Activated effector memory CD4-positive, alpha-beta T cell treated with anti-CD3 and anti-CD28 coated beads, Interleukin-2, amount 50 U/mL, for 16 hours (primary cell): ENCODE measurements at regions not wholly inside any gene's neighbourhood (a gene's known extent, or its start where the extent isn't known, plus 50 kb on each side); places are given as distances from the start of the nearest gene placed in this dataset.
"Not testable (repeated sequence)": the region's sequence is repeated elsewhere in the genome, so short reads cannot be mapped to it uniquely, and the experiment has no call there.

ENCODE experiments used
- DNase-seq: peaks from one replicate; pipeline ENCODE4 v3.0.0-alpha.2; 2020

DNA sequence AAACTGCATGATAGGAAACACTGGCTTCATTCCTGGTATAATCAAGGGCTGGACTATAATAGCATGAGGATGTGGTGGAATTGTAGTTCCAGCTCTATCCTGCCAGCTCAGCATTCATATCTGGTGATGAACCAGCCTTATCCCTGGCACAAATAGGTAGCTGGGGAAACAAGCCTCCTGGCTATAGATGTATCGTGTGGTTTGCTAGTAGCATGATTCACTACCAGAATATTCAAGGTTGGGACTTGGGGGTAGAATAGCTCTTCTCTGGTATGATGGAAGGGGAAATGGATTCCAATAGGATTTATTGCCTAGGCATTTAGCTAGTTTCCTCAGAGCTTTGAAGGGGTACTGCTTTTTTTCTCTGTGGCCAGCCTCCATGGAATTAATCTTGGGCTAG lies 532.8 kb downstream of the FBXO15 start:
- DNase-seq: no peak

DNA sequence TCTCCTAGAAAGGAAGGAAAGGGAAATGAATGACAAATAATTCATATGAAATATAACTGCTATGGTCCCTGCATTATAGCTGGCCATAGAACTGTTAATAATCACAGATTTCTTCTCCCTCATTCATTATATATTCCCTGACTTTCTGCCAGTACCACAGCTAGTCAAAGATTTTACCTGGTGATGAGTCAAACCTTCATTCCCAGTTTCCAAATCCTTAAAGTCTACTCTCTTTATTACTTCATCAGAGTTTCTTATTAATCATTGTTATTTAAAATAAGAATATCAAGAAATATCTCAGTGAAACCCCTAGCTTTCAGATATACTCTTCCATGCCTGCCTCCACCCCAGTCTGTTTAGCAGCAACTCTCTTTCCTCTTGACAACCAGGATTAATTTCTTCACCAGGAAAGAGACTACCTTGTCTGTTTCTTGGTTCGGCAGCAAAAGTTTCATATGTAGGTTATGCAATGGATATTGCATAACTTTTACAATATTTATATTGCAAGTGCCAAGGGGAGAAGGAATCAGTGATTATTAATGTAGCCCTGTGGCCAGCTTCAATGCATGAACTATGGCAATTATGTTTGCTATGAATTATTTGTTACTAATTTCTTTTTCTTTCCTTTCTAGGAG lies 533.8 kb downstream of the FBXO15 start:
- no peak for DNase-seq

DNA sequence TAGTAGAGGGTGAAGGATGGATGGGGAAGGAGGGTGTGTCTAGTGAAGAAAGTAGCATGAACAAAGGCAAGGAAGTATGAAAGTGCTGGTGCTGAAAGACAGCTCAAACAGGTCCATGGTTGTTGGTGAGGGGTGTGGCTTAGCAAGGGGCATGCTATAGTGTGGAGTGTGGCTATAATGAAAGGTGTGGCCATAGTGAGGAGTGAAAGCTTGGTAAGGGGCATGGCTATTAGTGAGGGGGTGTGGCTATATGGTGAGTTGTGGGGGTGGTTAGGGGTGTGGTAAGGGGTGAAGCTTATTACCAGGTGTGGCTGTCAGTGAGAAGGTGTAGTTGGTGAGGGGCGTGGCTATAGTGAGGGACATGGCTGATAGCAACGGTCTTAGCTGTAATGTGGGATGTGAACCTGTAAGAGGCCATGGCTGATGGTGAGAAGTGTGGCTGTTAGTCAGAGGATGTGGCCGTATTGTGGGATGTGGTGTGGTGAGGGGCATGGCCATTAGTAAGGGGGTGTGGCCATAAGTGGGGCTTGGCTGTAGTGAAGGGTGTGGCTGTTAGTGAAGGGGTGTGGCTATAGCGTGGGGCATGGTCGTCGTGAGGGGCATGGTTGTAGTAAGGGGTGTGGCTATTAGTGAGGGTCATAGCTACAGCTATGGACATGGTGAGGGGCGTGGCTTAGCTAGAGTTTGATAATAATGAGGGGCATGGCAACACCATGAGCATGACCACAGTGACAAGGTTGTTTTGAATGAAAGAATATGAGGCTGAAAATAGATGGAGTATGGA lies 549.6 kb downstream of the FBXO15 start:
- DNase-seq: no peak

DNA sequence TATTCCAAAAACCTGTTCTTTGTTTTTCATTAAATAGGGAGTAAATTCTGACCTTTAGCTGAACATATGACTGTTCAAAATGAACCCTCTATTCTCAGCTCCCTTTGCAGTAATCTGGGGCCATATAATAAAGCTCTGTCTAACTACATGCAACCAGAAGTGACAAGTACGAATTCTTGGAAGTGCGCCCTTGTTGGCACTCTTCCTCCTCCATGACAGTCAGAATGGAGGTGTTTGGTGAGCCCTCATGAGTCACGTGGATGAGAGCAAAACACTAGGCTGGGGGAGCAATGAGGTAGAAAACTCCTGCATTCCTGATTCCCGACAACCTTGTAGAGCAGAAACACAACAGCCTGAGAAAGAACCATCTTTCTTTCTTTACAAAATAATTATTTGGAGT lies 552.9 kb downstream of the FBXO15 start:
- no peak for DNase-seq

DNA sequence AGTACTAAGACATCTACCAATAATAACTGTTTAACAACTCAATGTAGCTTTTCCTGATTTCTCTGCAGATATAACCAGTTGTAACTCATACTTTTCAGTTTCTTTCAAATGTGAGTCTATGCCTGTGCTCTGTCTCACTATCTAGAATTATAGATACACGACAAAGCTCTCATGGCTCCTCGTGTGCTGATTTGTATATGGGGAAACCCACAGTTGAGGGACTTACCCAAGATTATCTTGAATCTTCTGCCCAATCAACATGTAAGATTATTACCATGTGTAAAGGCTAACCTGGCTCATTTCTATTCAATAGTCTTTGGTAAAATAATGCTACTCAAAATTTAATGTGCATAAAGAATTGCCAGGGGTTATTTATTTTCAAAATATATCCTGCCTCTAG lies 554.4 kb downstream of the FBXO15 start:
- no peak for DNase-seq

DNA sequence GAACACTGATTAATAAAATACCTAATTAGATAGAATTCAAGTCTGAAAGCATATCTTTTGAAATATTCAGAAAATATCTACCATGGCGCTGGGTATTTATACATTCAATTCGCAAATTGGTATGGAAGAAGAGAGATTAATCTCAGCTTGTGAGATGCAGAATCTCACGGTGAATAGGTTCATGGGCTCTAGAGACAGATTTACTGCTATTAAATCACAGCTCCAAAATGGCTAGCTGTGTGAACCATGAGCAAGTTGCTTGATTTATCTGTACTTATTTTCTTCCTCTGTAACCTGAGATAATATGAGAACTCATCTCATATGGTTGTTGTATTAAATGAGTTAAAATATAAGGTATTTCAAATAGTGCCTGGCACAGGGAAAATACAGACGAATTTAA lies 556.7 kb downstream of the FBXO15 start:
- DNase-seq: no peak

DNA sequence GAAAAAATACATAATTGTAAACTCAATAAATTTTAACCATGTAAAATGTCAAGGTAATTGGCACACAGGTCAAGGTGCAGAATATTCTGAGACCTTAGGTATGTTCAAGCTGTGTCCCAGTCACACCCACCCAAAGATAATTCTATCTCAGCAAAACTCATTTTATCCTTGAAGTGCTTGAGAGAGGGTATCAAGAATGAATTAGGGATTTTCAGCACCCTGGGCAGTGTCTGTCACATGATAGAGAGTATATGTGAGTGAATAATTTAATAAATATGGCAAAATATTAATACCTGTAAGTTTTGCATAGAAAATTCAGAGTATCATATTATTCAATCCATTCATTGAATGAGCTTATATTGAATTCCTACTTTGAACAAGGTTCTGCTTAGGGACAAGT lies 567.9 kb downstream of the FBXO15 start:
- DNase-seq: no peak

DNA sequence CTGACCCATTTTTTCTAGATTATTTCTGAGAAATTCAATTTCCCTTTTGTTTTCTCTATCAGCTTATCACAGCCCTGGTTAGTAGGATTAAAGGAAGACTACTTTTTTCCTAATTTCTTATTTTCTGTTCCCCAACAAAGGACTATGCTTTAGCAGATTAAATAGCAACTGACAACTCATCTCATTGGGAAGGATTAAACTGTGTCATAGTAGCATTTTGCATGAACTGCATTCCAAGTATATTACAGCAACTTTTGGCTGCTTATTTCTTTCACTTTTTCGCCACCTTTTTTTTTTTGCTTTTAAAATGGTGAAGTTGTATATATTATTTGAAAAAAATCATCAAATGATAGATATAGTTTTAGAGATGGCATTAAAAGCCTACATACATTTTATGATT lies 570.3 kb downstream of the FBXO15 start:
- no peak for DNase-seq

DNA sequence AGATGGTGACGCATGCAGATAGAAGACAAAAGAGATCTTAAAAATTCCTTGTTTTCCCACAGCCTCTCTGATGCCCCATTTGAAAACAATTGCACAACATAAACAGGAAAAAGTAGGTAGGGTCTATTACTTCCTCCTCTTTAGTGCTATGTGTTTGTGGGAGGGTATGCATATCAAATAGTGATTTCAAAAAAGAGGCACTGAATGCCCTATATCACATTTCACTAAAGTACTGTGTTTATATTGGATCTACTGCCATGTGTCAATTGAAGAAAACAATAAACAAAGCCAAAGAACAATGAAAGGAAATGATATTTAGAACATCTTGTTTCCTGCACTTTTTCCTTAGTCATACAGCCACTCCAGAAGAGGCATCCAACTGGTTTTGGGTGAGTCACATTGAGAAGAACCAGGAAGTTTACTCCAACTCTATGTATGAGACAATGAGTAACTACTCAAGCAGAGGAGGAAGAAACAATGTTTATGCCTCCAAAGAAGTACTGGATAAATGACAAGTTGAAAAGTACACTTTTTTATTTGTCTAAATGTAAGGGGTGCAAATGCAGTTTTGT lies 583.6 kb downstream of the FBXO15 start:
- DNase-seq: no peak

DNA sequence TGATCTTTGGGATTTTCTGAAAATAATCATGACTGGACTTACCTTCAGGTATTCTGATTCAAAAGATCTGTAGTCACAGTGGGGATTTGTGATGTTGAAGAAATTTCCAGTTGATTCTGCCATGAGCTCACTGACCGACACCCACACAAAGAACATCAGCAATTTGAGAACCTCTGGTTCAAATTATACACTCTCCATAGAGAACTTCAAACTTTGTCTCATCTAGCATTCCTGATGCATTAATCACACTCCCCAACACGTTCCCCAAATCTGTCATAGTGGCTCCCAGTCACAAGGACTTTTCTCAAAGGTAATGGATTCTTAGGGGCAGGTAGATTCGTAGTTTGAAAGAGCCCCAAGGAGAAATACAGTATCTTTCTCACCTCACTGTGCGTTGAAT lies 584.3 kb downstream of the FBXO15 start:
- no peak for DNase-seq

DNA sequence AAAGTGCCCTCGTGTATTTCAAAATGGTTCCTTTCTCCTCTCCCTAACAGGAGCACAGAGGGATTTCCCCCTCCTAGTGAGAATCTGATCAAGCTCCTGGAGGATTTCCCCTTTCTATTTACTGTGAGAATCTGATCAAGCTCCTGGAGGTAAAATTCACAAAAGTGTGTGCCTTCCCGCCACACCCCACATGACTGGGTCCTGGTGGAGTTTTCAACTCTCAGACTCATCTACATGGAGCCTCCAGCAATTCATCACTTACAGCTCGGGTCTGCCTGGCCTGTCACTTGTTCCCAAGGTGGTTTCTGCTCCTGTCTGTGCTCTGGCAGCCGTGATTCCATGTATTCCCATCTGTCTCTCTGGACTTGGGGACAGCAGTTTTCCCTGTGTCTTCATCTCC lies 590.7 kb downstream of the FBXO15 start:
- DNase-seq: no peak

DNA sequence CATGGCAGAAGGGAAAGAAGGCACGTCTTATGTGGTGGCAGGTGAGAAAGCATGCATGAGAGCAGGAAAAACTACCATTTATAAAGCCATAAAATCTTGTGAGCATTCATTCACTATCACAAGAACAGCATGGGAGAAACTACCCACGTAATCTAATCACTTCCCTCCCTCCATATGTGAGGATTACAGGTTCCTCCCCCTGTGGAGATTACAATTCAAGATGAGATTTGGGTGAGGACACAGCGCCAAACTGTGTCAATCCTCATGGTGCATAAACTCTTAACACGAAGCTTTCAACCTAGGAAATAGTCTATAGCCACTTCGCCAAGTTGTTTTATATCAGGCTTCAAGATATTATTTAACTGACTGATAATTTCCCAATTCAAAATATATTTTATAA lies 595.5 kb downstream of the FBXO15 start:
- no peak for DNase-seq

DNA sequence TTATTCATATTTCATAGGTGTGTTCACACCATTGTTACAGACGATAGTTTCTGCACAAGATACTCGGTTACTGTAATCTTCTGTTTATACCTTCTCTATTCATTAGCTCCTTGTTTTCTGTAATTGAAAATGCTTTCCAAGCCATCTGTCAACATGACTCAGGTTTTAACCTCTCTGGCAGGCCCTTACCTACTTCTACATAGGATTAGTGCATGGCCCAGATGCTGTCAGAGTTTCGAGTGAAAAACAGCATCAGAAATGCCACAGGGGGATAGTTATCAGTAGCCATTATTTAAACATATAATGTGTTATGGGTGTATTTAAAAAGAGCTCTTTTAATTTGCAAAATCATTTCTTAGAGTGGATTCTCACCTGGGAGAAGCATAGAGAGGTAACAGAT lies 596.4 kb downstream of the FBXO15 start:
- DNase-seq: no peak

DNA sequence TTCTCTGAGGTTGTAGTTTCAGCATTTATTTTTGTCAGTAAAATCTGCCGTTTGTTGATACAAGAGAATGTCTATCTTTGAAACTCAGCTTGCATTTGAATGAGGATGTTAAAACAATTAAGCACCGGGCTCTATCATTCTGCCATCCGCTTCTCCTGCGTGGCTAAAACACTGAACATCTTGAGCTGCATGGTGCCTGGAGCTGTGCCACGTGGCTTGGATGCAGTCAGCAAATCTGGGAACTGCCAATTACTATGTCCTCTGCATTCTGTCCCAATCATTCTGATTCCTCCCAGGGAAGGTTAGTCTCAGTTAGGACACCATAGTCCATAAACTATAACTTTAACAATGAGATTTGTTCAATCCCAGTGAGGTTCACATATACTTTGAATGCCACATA lies 598.4 kb downstream of the FBXO15 start:
- DNase-seq: no peak

DNA sequence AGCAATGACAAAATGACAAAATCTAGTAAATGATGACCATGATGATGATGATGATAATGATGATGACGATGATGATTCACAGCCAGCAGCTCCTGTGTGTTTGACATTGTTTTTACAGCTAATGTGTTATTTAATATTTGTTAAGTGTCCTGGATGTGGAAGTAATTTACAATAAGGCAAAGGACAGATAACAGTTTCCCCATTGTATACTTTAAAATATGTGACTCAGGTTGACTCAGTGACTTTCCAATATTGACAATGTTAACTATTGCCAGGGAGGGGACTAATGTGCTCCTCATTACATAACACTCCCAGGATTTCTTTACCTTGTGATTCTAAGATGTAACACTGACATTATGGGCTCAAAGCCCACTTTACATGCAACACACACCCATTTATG lies 602.2 kb downstream of the FBXO15 start:
- DNase-seq: no peak

DNA sequence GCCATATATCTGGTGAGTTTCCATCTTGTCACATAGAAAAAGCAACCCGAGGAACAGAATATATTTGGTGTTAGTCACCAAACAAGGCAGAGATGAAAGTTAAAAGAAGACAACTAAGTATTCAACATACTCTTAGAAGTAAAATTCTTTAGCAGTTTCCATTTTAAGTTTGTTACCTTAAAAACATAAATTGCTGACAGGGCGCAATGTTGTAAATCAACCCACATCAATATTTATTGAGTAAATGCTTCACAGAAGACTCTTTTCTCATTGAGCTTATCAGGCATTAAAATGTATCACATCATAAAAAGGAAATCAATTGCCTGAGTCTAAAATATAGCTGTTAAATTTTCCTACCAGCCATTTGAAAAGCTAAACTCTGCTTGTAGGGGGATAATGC lies 603.0 kb downstream of the FBXO15 start:
- DNase-seq: no peak

DNA sequence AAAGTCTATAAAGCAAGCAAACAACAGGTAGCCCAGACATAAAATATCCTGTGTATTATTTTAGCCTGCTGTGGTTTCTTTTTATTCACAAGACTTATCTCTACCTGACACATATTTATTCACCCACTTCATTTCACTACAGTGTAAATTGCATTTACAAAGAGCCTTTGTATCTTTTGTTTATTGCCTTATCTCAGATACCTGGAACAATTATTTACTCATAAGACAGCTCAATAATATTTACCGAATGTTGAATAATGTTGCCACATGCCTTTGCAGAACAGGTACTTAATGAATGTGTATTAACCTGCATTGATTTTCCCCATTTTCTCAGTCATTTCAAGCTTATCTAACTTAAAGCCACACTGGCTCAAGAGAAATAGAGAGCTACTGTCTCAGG lies 603.6 kb downstream of the FBXO15 start:
- DNase-seq: no peak

DNA sequence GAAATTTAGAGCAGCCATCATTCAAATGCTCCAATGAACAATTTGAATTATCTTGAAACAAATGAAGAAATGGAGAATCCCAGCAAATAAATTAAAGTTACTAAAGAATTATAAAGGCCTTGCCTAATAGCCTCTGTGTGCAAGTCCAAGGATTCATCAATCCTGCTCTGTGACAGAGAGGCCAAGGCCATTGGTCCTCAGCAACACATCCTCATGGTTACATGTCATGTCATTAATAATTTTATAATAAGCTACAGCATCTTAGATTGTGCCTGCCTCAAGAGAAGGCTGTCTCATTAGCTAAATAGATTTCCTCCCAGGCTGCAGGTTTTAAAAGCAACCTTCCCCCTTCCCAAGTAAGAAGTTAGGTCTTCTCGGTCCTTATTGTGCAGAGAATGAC lies 611.6 kb downstream of the FBXO15 start:
- no peak for DNase-seq

DNA sequence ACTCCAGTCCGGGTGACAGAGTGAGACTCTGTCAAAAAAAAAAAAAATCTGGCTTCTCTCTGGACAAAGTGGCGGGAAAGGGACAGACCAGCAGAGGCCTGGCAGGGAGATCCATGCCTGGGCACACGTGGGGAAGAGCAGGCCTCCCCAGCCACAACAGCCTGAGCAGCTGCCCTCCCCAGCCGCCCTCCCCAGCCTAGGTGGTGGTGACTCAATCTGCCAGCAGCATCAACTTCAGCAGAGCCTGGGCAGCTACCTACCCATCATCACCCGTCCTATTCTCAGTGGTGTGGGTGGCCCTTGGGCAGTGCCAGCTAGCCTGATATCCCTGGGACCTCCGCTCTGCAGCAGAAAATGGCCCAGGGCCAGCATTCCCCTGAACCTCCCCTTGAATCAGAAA lies 612.4 kb downstream of the FBXO15 start:
- no peak for DNase-seq

DNA sequence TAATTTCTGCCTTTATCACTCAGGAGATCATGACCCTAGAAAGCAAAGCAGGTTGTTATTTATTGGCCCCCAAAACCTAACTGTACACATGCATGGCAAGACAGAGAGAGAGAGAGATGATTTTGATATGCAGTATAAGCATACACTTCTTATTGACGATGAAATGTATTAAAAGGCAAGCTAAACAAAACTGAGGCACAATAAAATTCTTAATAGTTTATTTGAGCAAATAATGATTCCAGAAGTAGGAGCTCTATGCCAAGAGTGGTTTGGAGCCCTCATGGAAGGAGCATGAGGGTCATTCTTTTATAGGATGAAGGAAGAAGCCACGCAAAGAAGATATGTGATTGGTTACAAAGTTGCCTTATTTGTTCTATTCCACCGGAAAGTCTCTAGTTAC lies 616.0 kb downstream of the FBXO15 start:
- DNase-seq: no peak

DNA sequence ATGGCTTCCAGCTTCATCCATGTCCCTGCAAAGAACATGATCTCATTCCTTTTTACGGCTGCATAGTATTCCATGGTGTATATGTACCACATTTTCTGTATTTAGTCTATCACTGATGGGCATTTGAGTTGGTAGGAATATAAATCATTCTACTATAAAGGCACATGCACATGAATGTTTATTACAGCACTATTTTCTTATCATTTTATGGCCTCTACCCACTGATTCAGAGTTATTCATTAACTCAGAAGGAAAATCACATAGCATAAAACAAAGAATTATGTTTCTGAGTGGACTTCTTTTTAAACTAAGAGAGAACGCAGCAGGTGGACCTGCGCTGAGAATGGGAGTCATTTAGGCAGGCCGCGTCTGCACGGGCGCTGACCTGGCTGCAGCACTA lies 619.6 kb downstream of the FBXO15 start:
- no peak for DNase-seq

DNA sequence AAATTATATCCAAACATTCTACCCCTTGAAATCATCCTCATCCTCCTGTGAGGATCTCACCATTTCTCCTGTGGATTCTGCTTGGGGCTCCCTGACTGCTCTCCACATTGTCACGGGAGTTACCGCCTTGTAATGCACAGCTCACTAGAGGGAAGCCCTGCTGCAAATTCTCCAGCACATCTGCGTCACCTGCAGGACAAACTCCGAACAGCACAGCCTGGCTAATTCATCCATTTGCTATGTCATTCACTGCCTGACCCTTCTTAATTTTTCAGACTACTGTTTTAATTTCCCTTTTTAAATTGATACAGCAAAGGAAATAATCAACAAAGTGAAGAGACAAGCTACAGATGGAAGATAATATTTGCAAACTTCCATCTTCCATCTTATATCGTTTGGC lies 627.4 kb downstream of the FBXO15 start:
- no peak for DNase-seq

DNA sequence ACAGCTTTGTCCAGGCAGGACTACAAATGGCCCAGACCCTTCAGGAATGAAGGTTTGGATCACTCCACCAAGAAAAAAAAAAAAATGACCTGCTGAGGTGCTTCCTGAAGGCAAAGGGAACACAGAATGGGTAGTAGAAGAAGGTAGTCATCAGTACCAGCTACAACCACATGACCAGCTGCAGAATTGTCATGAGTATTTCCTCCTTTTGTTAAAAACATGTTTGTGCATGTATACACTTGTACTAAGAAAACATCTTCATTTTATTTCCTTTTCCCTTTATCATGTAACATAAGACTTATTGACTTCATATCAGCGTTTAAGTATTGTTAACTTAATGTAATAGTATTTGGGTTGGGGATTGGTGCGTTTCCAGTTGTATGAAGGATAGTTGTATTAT lies 631.6 kb downstream of the FBXO15 start:
- DNase-seq: not testable (repeated sequence)

DNA sequence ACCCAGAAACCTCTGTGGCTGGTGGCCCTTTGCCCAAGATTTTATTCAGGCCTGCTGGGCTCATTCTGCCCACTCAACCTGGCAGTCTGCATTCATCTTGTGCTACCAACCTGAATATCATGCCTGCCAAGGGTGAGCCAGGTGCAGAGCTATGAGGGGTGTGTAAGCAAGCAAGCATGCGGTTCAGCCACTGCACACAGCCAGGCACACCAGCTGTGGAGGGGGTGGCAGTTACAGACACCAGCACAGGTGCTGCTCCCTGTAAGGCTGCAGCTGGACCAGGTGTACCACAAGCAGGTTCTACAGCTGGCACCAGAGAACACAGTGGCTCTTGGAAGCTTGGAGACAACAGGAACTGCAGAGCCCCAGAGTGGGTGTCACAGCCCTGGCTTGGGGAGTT lies 633.2 kb downstream of the FBXO15 start:
- no peak for DNase-seq
